ENCODE measurements at regions not wholly inside any gene's neighbourhood (a gene's known extent, or its start where the extent isn't known, plus 50 kb on each side); places are given as distances from the start of the nearest gene placed in this dataset.

GRCh38 chr12:84732828-84733340, 179.7 kb downstream of the SLC6A15 start:
- intact Hi-C loops (cut with micrococcal nuclease) = no loop called here
- TF ChIP-seq, protein P1, sequence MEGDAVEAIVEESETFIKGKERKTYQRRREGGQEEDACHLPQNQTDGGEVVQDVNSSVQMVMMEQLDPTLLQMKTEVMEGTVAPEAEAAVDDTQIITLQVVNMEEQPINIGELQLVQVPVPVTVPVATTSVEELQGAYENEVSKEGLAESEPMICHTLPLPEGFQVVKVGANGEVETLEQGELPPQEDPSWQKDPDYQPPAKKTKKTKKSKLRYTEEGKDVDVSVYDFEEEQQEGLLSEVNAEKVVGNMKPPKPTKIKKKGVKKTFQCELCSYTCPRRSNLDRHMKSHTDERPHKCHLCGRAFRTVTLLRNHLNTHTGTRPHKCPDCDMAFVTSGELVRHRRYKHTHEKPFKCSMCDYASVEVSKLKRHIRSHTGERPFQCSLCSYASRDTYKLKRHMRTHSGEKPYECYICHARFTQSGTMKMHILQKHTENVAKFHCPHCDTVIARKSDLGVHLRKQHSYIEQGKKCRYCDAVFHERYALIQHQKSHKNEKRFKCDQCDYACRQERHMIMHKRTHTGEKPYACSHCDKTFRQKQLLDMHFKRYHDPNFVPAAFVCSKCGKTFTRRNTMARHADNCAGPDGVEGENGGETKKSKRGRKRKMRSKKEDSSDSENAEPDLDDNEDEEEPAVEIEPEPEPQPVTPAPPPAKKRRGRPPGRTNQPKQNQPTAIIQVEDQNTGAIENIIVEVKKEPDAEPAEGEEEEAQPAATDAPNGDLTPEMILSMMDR (IDR thresholded peaks at IDR 0.05; ENCODE audit: borderline replicate concordance) = no peak
- no peaks in the 10 kb centered on the region for H3K4me1 ChIP-seq
- H3K9me3 ChIP-seq (replicated peaks) = no peaks in the 10 kb centered on the region
- H3K27me3 ChIP-seq (ENCODE audit: low read depth) = no peaks in the 10 kb centered on the region
- no peak for DNase-seq
- no peaks in the 10 kb centered on the region for H3K36me3 ChIP-seq
- no peak overlapping the region for H3K4me3 ChIP-seq
- no peak overlapping the region for H3K27ac ChIP-seq (replicated peaks)

GRCh38 chr12:84730561-84731162, 181.9 kb downstream of the SLC6A15 start:
- Histone ChIP-seq H3K4me1 (no peaks in the 10 kb centered on the region), H3K9me3 (replicated peaks) (no peaks in the 10 kb centered on the region), H3K4me3 (no peak overlapping the region), H3K27ac (replicated peaks) (no peak overlapping the region), H3K36me3 (no peaks in the 10 kb centered on the region), H3K27me3 (ENCODE audit: low read depth) (no peaks in the 10 kb centered on the region)
- TF ChIP-seq, protein P1 (IDR thresholded peaks at IDR 0.05; ENCODE audit: borderline replicate concordance) = no peak
- intact Hi-C loops (cut with micrococcal nuclease) = no loop called here
- DNase-seq = no peak

DNA sequence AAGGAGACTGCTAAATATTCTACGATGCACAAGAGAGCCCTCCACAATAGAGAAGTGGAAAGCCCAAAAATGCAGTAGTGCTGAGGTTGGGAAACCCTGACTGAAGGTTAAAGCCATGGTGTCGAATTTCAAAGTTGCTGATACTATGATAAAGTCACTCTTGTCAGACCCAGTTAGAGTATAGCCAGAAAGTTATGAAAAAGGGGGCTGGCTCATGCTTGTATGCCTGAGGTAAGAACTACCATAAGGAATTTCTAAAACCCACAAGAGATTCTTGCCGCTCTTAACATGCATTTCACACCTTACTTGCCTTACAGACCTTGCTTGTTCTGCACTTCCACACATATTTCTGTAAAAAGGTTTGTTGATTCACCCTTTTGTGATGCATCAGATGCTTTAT, 184.6 kb downstream of the SLC6A15 start:
- H3K4me3 ChIP-seq = no peak overlapping the region
- H3K27me3 ChIP-seq (ENCODE audit: low read depth) = no peaks in the 10 kb centered on the region
- intact Hi-C loops (cut with micrococcal nuclease) = no loop called here
- DNase-seq = no peak
- no peaks in the 10 kb centered on the region for H3K36me3 ChIP-seq
- H3K9me3 ChIP-seq (replicated peaks) = no peaks in the 10 kb centered on the region
- no peak overlapping the region for H3K27ac ChIP-seq (replicated peaks)
- TF ChIP-seq, protein P1 (IDR thresholded peaks at IDR 0.05; ENCODE audit: borderline replicate concordance) = no peak
- no peaks in the 10 kb centered on the region for H3K4me1 ChIP-seq

DNA sequence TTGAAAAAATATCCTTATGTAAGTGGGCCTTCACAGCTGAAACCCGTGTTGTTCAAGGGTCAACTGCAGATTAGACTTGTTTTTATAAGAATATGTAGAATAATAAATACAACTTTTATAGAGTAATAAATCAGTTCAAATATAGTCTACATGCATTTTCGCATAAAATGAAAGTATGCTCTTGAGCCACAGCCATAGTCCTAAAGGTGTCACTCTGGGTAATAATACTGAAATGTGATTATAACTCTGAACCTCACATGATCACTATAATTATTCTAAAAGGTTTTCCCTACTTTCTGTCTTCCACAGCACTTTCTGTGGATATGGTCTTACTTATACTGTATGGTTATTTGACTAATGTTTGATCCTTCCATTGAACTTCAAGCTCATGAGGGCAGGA, 185.8 kb downstream of the SLC6A15 start:
- no peaks in the 10 kb centered on the region for H3K36me3 ChIP-seq
- no peaks in the 10 kb centered on the region for H3K27me3 ChIP-seq (ENCODE audit: low read depth)
- H3K4me1 ChIP-seq = no peaks in the 10 kb centered on the region
- H3K4me3 ChIP-seq = no peak overlapping the region
- TF ChIP-seq, protein P1 (IDR thresholded peaks at IDR 0.05; ENCODE audit: borderline replicate concordance) = no peak
- no peak overlapping the region for H3K27ac ChIP-seq (replicated peaks)
- no peak for DNase-seq
- H3K9me3 ChIP-seq (replicated peaks) = no peaks in the 10 kb centered on the region
- intact Hi-C loops (cut with micrococcal nuclease) = no loop called here

DNA sequence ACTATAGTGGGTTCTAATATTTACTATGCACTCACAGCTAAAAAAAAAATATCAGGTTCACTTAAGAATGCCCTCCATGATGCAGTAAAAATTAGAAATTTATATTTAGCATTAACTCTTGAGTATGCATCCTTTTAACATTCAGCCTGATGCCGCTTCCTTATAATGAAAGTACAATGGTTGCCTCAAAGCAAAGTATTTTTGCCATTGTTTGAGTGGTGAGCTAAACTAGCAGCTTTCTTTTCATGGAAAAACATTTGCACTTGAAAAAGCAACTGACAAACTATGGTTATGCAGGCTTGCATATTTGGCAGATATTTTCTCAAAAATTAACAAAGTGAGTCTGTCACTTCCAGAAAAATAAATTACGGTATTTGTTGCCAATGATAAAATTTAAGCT, 188.6 kb downstream of the SLC6A15 start:
- TF ChIP-seq, protein P1 (IDR thresholded peaks at IDR 0.05; ENCODE audit: borderline replicate concordance) = no peak
- H3K27ac ChIP-seq (replicated peaks) = no peak overlapping the region
- H3K36me3 ChIP-seq = no peaks in the 10 kb centered on the region
- no peak overlapping the region for H3K4me3 ChIP-seq
- H3K9me3 ChIP-seq (replicated peaks) = no peaks in the 10 kb centered on the region
- H3K27me3 ChIP-seq (ENCODE audit: low read depth) = no peaks in the 10 kb centered on the region
- intact Hi-C loops (cut with micrococcal nuclease) = no loop called here
- no peak for DNase-seq
- no peaks in the 10 kb centered on the region for H3K4me1 ChIP-seq
